GM12892 (cell line): ENCODE measurements at regions not wholly inside any gene's neighbourhood (a gene's known extent, or its start where the extent isn't known, plus 50 kb on each side); places are given as distances from the start of the nearest gene placed in this dataset.

Experiments used
- POLR2A ChIP-seq: IDR thresholded peaks from 2 replicates; pipeline ENCODE4 v1.6.1; 2011; ENCODE audit warnings: low read depth, low read length, control low read depth
- POLR2AphosphoS5 ChIP-seq: IDR thresholded peaks from 2 replicates; pipeline ENCODE4 v1.6.1; 2011; ENCODE audit warnings: low read depth, low read length, control low read depth
- TAF1 ChIP-seq: IDR thresholded peaks from 2 replicates; pipeline ENCODE4 v1.6.1; 2011; ENCODE audit warnings: low read depth, mild to moderate bottlenecking, control low read depth, low read length, borderline replicate concordance

GRCh38 chr2:223113161-223113560 is 61.2 kb downstream of the KCNE4 start:
- TF ChIP-seq POLR2A = no peak
- TF ChIP-seq POLR2AphosphoS5 = no peak
- TF ChIP-seq TAF1 = no peak
